K562 (cell line): ENCODE measurements at regions not wholly inside any gene's neighbourhood (a gene's known extent, or its start where the extent isn't known, plus 50 kb on each side); places are given as distances from the start of the nearest gene placed in this dataset.

Experiments
- ATAC-seq: fragments of 200-7000 bp; cut with Tn5 transposase; 3 replicates; pipeline ENCODE4 v1.9.1; 2020; ENCODE audit warnings: moderate library complexity
- BruUV-seq: library from RNA; stranded (reverse); fragments of 400-500 nt; replicated peaks from 2 replicates; lab custom pipeline; 2021; lab: Mats Ljungman, UMichigan
- CTCF ChIA-PET: fragments of 300-600 bp; formaldehyde crosslinking; extraction: SDS; loops from one replicate; lab custom pipeline; 2021; ENCODE audit warnings: low intra/inter-chr PET ratio; lab: Yijun Ruan, JAX
- POLR2A ChIA-PET: fragments of 300-600, 350-650 bp; sonication (Branson Sonifier 250); formaldehyde crosslinking; extraction: SDS; loops from one replicate; lab custom pipeline; 2021; ENCODE audit warnings: antibody characterized with exemption, inconsistent platforms; lab: Yijun Ruan, JAX
- DNase-seq, 4 experiments: peaks; one replicate each; pipeline versions ENCODE4 v3.0.0 to v3.0.0-alpha.2; 2011 to 2018; ENCODE audit warnings: low spot score in 3 of 4, mixed read lengths in 3 of 4; ENCODE audit errors: extremely low read depth in 1 of 4
- FAIRE-seq: peaks from 2 replicates; lab custom pipeline; 2011; peaks lifted over from hg19 to GRCh38; lab: Jason Lieb, UNC
- H2AFZ ChIP-seq: 2 replicates; pipeline ENCODE4 v1.6.0; 2011; ENCODE audit warnings: low read depth, low read length, control low read depth, inconsistent platforms
- H3K27ac ChIP-seq: fragments of 200-600 bp; 3 replicates; pipeline ENCODE4 v1.8.0; 2011; ENCODE audit warnings: low read depth, mild to moderate bottlenecking, control low read depth, inconsistent platforms, low read length, moderate library complexity, mixed read lengths; ENCODE audit errors: extremely low read depth
- H3K27me3 ChIP-seq, 2 experiments: fragments of 300-600 bp in 1 of 2; 2 replicates in 1 of 2; 3 replicates in 1 of 2; pipeline versions ENCODE4 v1.6.0 to v1.8.0; 2011; ENCODE audit warnings: inconsistent platforms in 2 of 2, low read length in 2 of 2, mild to moderate bottlenecking in 1 of 2, mixed read lengths in 1 of 2, moderate library complexity in 1 of 2; ENCODE audit not compliant: control insufficient read depth in 2 of 2, insufficient read depth in 2 of 2
- H3K36me3 ChIP-seq: fragments of 300-600 bp; 3 replicates; pipeline ENCODE4 v1.8.0; 2011; ENCODE audit warnings: mild to moderate bottlenecking, low read length, inconsistent platforms; ENCODE audit not compliant: control insufficient read depth, insufficient read depth
- H3K4me1 ChIP-seq, 2 experiments: fragments of 200-600 bp in 1 of 2; replicated peaks in 1 of 2; 2 replicates in 1 of 2; 3 replicates in 1 of 2; pipeline versions ENCODE4 v1.5.1 to v1.8.0; 2011; ENCODE audit warnings: inconsistent platforms in 2 of 2, low read length in 2 of 2, mild to moderate bottlenecking in 1 of 2, mixed read lengths in 1 of 2, moderate library complexity in 1 of 2; ENCODE audit not compliant: control insufficient read depth in 2 of 2, insufficient read depth in 2 of 2
- H3K4me2 ChIP-seq: 2 replicates; pipeline ENCODE4 v1.6.1; 2011; ENCODE audit warnings: low read length, control low read depth, inconsistent platforms, mixed read lengths; ENCODE audit not compliant: insufficient read depth
- H3K4me3 ChIP-seq: fragments of 200-600 bp; sonication (generic), shearing (Covaris generic); 2 replicates; pipeline ENCODE4 v1.5.1; 2016; ENCODE audit warnings: control low read depth, inconsistent platforms
- H3K79me2 ChIP-seq: fragments of 200-600 bp; 3 replicates; pipeline ENCODE4 v1.8.0; 2011; ENCODE audit warnings: low read length, inconsistent platforms; ENCODE audit not compliant: control insufficient read depth, insufficient read depth
- H3K9ac ChIP-seq, 2 experiments: 2 replicates each; pipeline versions ENCODE4 v1.6.0 to v1.6.1; 2011; ENCODE audit warnings: low read depth in 2 of 2, low read length in 2 of 2, control low read depth in 1 of 2, inconsistent platforms in 1 of 2, mild to moderate bottlenecking in 1 of 2, mixed read lengths in 1 of 2; ENCODE audit not compliant: insufficient read depth in 1 of 2
- H3K9me1 ChIP-seq: one replicate; pipeline ENCODE4 v1.6.0; 2011; ENCODE audit warnings: inconsistent platforms, mild to moderate bottlenecking, low read length, moderate library complexity; ENCODE audit not compliant: control insufficient read depth, insufficient read depth
- H3K9me3 ChIP-seq: replicated peaks from 2 replicates; pipeline ENCODE4 v1.5.1; 2011; ENCODE audit warnings: low read depth, low read length, inconsistent platforms; ENCODE audit not compliant: control insufficient read depth, insufficient read depth
- H4K20me1 ChIP-seq: replicated peaks from 2 replicates; pipeline ENCODE4 v1.6.1; 2011; ENCODE audit warnings: low read length, inconsistent platforms, mixed read lengths; ENCODE audit not compliant: control insufficient read depth, insufficient read depth
- GATA2 ChIP-seq: sonication (generic); formaldehyde crosslinking; IDR thresholded peaks from 2 replicates; pipeline ENCODE4 v1.4.0; 2020; ENCODE audit warnings: mild to moderate bottlenecking, missing genetic modification reagents
- MAZ ChIP-seq, 2 experiments: fragments of 450-650 bp in 1 of 2; sonication (generic) in 1 of 2; formaldehyde crosslinking; IDR thresholded peaks in 1 of 2; conservative IDR thresholded peaks in 1 of 2; 2 replicates each; pipeline versions ENCODE4 v1.4.0 to v1.5.0; 2020; ENCODE audit warnings: mild to moderate bottlenecking in 1 of 2, missing genetic modification reagents in 1 of 2
- NELFE ChIP-seq: IDR thresholded peaks from 2 replicates; pipeline ENCODE4 v1.6.1; 2011; ENCODE audit warnings: mild to moderate bottlenecking; ENCODE audit not compliant: insufficient read depth, insufficient read length
- NONO ChIP-seq, 2 experiments: fragments of 200-400 bp in 1 of 2; fragments of 450-650 bp in 1 of 2; formaldehyde crosslinking in 1 of 2; IDR thresholded peaks; 2 replicates each; pipeline ENCODE4 v1.6.1; 2017; ENCODE audit warnings: low read depth in 2 of 2, mild to moderate bottlenecking in 2 of 2, moderate library complexity in 2 of 2, low read length in 1 of 2
- RBM34 ChIP-seq: fragments of 200-400 bp; formaldehyde crosslinking; IDR thresholded peaks from 2 replicates; pipeline ENCODE4 v1.6.1; 2018; ENCODE audit warnings: low read length, borderline replicate concordance; ENCODE audit not compliant: insufficient read depth
- SRSF9 ChIP-seq: fragments of 200-400 bp; formaldehyde crosslinking; IDR thresholded peaks from 2 replicates; pipeline ENCODE4 v1.6.1; 2017; ENCODE audit warnings: low read depth, low read length, borderline replicate concordance
- ZC3H11A ChIP-seq: IDR thresholded peaks from 2 replicates; pipeline ENCODE4 v1.6.1; 2012; ENCODE audit warnings: low read depth, low read length, improper control_type of control experiment
- ZFP30 ChIP-seq: fragments of 250-450 bp; sonication (Bioruptor Pico); IDR thresholded peaks from 2 replicates; pipeline ENCODE4 v1.8.0; 2022; ENCODE audit warnings: moderate library complexity, mild to moderate bottlenecking, inconsistent platforms, borderline replicate concordance
- ZFPM2 ChIP-seq: fragments of 250-450 bp; sonication (Bioruptor Pico); IDR thresholded peaks from 2 replicates; pipeline ENCODE4 v1.5.1; 2022; ENCODE audit warnings: mild to moderate bottlenecking
- ZNF175 ChIP-seq: fragments of 200-800 bp; sonication (Bioruptor generic); IDR thresholded peaks from 2 replicates; pipeline ENCODE4 v1.6.1; 2016; ENCODE audit warnings: low read depth, mild to moderate bottlenecking, missing genetic modification characterization, missing compliant biosample characterization
- ZNF717 ChIP-seq: fragments of 250-450 bp; sonication (Bioruptor Pico); IDR thresholded peaks from 2 replicates; pipeline ENCODE4 v1.5.0; 2021
- WGBS: fragments of 100-300 bp; shearing (Covaris generic); methylation state at CpG from one replicate; pipeline ENCODE4 v1.1.6; 2016; ENCODE audit warnings: low coverage, mixed read lengths; ENCODE audit not compliant: insufficient coverage; ENCODE audit errors: missing lambda C conversion rate; 5-methylcytosine and 5-hydroxymethylcytosine counted together
- in situ Hi-C: fragments of 300-500 bp; cut with MboI; formaldehyde crosslinking; loops from 4 replicates; pipeline ENCODE4 v1.15.0; 2018; ENCODE audit warnings: inconsistent platforms, mixed read lengths
- intact Hi-C: fragments of 100-400 bp; cut with micrococcal nuclease; formaldehyde crosslinking; loops from 2 replicates; pipeline ENCODE4 v1.14.2; 2022
- TF ChIP-seq, protein P1 (sequence below): fragments of 250-450 bp; sonication (Bioruptor Pico); IDR thresholded peaks from 2 replicates; pipeline ENCODE4 v1.8.0; 2022; ENCODE audit warnings: moderate library complexity, mild to moderate bottlenecking, inconsistent platforms
- TF ChIP-seq, protein P2 (sequence below): fragments of 250-450 bp; sonication (Bioruptor Pico); IDR thresholded peaks from 2 replicates; pipeline ENCODE4 v1.5.0; 2021; ENCODE audit warnings: mild to moderate bottlenecking, moderate library complexity
- TF ChIP-seq, protein P3 (sequence below): sonication (generic); formaldehyde crosslinking; IDR thresholded peaks from 2 replicates; pipeline ENCODE4 v1.8.1; 2022; ENCODE audit warnings: missing genetic modification reagents

DNA sequence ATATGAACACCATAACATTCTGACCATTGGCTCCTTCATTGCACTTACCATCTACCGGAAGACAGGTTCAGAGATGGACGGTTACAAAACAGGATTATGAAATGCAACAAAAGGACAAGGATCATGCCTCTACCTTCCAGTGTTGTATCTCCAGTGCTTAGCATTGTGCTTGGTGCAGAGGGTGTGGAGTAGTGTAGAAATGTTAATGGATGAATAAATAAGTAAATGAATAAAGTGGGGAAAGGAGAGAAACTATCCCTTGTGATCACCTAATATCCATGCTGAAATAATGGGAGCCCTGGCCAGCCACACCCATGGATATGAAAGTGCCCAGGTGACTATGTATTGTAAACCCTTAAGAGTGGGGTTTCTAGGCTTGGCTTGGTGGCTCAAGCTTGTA, 344.8 kb upstream of the LMCD1 start (continued):
- TF ChIP-seq, protein P1, sequence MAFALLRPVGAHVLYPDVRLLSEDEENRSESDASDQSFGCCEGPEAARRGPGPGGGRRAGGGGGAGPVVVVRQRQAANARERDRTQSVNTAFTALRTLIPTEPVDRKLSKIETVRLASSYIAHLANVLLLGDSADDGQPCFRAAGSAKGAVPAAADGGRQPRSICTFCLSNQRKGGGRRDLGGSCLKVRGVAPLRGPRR (CRISPR knock-in tag), result no peak

DNA sequence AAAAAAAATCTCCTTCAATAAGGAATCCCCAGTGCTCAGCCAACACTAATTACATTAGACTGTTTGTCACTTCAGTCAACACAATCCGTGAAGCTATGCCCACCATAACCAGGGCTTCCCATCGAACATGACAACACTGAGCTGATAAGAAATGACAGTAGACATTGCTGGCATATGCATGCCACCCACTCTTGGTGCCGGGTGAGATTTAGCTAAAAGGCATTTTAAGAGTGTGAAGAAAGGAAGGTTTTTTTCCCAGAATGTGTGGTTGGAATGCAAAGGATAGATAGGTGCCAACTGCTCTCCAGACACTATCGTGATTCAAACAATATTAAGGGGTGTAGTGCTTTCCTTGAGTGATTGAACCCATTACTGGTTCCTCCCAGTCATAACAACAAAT, 344.0 kb upstream of the LMCD1 start:
- no peaks in the 10 kb centered on the region for H3K9me1 ChIP-seq
- CTCF ChIA-PET, result no interaction called here
- no peaks in the 10 kb centered on the region for H4K20me1 ChIP-seq
- no peaks in the 10 kb centered on the region for H3K36me3 ChIP-seq
- H3K27ac ChIP-seq, result no peak overlapping the region
- BruUV-seq, result no TSS peak
- in situ Hi-C loops (no loop called here), intact Hi-C loops (no loop called here)
- DNase-seq, result no peak
- H3K9ac ChIP-seq, result no peak overlapping the region
- H3K4me1 ChIP-seq, result no peaks in the 10 kb centered on the region
- TF ChIP-seq, protein P2, sequence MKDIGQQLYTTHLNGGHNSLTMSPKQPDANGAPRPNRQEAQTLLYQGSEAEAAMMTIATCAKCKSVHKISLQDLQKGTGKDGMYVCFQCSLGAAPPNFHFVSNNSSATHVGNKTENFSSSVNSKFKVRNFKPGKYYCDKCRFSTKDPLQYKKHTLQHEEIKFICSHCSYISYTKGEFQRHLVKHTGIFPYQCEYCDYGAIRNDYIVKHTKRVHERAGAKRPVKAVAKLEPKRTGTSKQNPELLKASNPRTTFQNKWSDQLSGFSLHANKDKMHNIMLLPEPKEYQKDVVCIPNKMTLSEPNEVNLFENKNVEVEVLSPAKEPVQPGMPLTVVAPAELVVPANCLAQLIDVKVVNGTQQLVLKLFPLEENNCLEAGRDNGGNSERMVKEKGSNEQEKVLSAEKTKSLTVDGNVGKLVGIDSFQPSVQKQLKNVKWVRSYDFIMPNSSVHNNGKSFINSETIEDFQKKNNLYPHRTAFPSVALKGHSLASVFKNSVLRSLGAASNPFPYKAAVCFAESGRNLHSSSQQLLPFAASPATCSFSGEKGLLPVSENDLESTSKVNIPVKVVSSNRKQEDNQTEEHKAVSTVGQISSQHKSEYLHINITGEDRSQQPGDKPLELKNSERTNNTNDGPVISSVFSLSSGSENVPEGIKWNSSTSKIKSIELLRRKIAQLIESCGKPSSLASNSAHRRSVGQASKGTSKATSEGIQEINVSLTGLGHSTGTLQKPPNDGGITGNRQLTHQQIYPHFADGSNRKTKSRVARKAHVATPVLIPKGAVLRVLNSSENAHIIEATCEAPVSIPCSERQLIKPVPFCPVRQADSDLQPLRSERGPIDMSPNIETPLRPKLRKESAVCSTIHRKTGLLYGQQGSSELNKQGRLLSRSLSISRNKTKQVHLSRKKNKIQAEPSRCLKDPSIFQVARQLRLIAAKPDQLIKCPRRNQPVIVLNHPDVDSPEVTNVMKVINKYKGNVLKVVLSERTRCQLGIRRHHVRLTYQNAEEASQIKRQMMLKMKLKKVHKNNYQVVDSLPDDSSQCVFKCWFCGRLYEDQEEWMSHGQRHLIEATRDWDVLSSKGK (CRISPR knock-in tag), result no peak
- TF ChIP-seq, protein P3, sequence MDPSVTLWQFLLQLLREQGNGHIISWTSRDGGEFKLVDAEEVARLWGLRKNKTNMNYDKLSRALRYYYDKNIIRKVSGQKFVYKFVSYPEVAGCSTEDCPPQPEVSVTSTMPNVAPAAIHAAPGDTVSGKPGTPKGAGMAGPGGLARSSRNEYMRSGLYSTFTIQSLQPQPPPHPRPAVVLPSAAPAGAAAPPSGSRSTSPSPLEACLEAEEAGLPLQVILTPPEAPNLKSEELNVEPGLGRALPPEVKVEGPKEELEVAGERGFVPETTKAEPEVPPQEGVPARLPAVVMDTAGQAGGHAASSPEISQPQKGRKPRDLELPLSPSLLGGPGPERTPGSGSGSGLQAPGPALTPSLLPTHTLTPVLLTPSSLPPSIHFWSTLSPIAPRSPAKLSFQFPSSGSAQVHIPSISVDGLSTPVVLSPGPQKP (CRISPR knock-in tag), result no peak
- no peak for TF ChIP-seq ZFPM2 (CRISPR knock-in tag)
- TF ChIP-seq NONO (IDR thresholded peaks at IDR 0.05; ENCODE audit: low read depth in 2 of 2, low read length in 1 of 2), result no peak
- no peak for TF ChIP-seq ZNF717 (CRISPR knock-in tag)
- TF ChIP-seq RBM34, result no peak
- TF ChIP-seq ZNF175, result no peak
- no peak for TF ChIP-seq NELFE
- TF ChIP-seq ZFP30 (CRISPR knock-in tag), result no peak
- TF ChIP-seq SRSF9, result no peak
- TF ChIP-seq MAZ (CRISPR knock-in tag; conservative IDR thresholded peaks at IDR 0.05 in 1 of 2, IDR thresholded peaks at IDR 0.05 in 1 of 2), result no peak
- no peak for TF ChIP-seq ZC3H11A
- no peak for TF ChIP-seq GATA2 (CRISPR knock-in tag)
- FAIRE-seq, result no peak
- no peaks in the 10 kb centered on the region for H3K79me2 ChIP-seq
- POLR2A ChIA-PET, result no interaction called here
- no peak overlapping the region for H3K4me2 ChIP-seq
- H3K4me3 ChIP-seq, result no peak overlapping the region
- no peak overlapping the region for H2AFZ ChIP-seq
- WGBS, result 0% methylated on average over 4 of the region's 4 CpGs
- H3K9me3 ChIP-seq, result no peaks in the 10 kb centered on the region
- no peak for ATAC-seq
- no peaks in the 10 kb centered on the region for H3K27me3 ChIP-seq
